GM23248 (cell line): ENCODE measurements at regions not wholly inside any gene's neighbourhood (a gene's known extent, or its start where the extent isn't known, plus 50 kb on each side); places are given as distances from the start of the nearest gene placed in this dataset.

Experiments
- DNase-seq: peaks from one replicate; pipeline ENCODE4 v3.0.0-alpha.2; 2015
- H2AFZ ChIP-seq: fragments of 200-600 bp; sonication (generic); 2 replicates; pipeline ENCODE4 v1.6.1; 2016; ENCODE audit warnings: antibody characterized with exemption
- H3F3A ChIP-seq: fragments of 200-600 bp; sonication (generic); 2 replicates; pipeline ENCODE4 v1.6.1; 2016; ENCODE audit warnings: mild to moderate bottlenecking, antibody characterized with exemption, mixed run types; ENCODE audit not compliant: insufficient read depth
- H3K27ac ChIP-seq: fragments of 200-600 bp; sonication (generic); 2 replicates; pipeline ENCODE4 v1.5.1; 2016; ENCODE audit warnings: mild to moderate bottlenecking
- H3K27me3 ChIP-seq: fragments of 200-600 bp; sonication (generic); replicated peaks from 2 replicates; pipeline ENCODE4 v1.6.1; 2016; ENCODE audit warnings: mild to moderate bottlenecking; ENCODE audit not compliant: insufficient read depth
- H3K36me3 ChIP-seq: fragments of 200-600 bp; sonication (generic); 2 replicates; pipeline ENCODE4 v1.6.1; 2016; ENCODE audit warnings: low read depth, mild to moderate bottlenecking
- H3K4me1 ChIP-seq: fragments of 200-600 bp; sonication (generic); 2 replicates; pipeline ENCODE4 v1.6.1; 2016; ENCODE audit warnings: mild to moderate bottlenecking; ENCODE audit not compliant: insufficient read depth
- H3K4me2 ChIP-seq: fragments of 200-600 bp; sonication (generic); one replicate; pipeline ENCODE4 v1.6.1; 2016; ENCODE audit warnings: mild to moderate bottlenecking; ENCODE audit not compliant: unreplicated experiment
- H3K4me3 ChIP-seq: fragments of 200-600 bp; sonication (generic); 2 replicates; pipeline ENCODE4 v1.5.1; 2016; ENCODE audit warnings: mild to moderate bottlenecking
- H3K79me2 ChIP-seq: fragments of 200-600 bp; sonication (generic); 2 replicates; pipeline ENCODE4 v1.6.1; 2016; ENCODE audit warnings: mild to moderate bottlenecking; ENCODE audit not compliant: insufficient read depth
- H3K9ac ChIP-seq: fragments of 200-600 bp; sonication (generic); 2 replicates; pipeline ENCODE4 v1.6.1; 2016; ENCODE audit warnings: mild to moderate bottlenecking
- H3K9me2 ChIP-seq: fragments of 200-600 bp; sonication (generic); 2 replicates; pipeline ENCODE4 v1.6.1; 2016; ENCODE audit warnings: mixed run types, mild to moderate bottlenecking, moderate library complexity; ENCODE audit not compliant: insufficient read depth
- H3K9me3 ChIP-seq: fragments of 200-600 bp; sonication (generic); one replicate; pipeline ENCODE4 v1.6.1; 2017; ENCODE audit warnings: low read depth
- H4K20me1 ChIP-seq: fragments of 200-600 bp; sonication (generic); 2 replicates; pipeline ENCODE4 v1.6.0; 2016; ENCODE audit not compliant: insufficient read depth
- EZH2 ChIP-seq: fragments of 200-600 bp; sonication (generic); IDR thresholded peaks from 2 replicates; pipeline ENCODE4 v1.6.1; 2018; ENCODE audit warnings: antibody characterized with exemption, mild to moderate bottlenecking; ENCODE audit not compliant: insufficient read depth, poor library complexity, severe bottlenecking
- EZH2phosphoT487 ChIP-seq: fragments of 200-600 bp; sonication (generic); IDR thresholded peaks from 2 replicates; pipeline ENCODE4 v1.6.1; 2018; ENCODE audit warnings: antibody characterized with exemption, moderate library complexity, mild to moderate bottlenecking, low read depth; ENCODE audit not compliant: insufficient read depth
- WGBS, 2 experiments: methylation state at CpG; one replicate each; pipeline ENCODE4 v1.1.6; 2015 to 2017; ENCODE audit warnings: low lambda C conversion rate in 2 of 2, low coverage in 1 of 2; ENCODE audit errors: missing lambda C conversion rate in 2 of 2; 5-methylcytosine and 5-hydroxymethylcytosine counted together
- in situ Hi-C: fragments of 300-500 bp; cut with MboI; formaldehyde crosslinking; loops from 2 replicates; pipeline ENCODE4 v1.15.0; 2020

DNA sequence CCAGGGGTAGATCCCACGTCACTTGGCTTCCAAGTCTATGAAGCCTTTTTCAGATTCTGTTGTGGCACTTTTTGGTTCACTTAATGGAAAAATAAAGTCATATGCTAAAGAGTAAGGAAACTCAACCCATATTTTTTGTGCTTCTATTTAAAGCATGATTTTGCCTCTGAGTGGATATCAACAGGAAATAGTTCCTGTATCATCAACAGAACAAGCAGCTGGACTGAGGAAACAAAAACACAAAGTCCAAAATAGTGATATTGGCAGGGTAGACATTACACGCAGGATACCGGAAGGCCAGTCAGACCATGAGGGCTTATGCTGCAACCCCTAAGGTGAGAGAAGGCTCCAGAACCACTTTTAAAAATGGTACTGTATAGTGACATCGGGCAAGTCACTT lies 248.3 kb upstream of the ANO5 start:
- no peak overlapping the region for H3K27ac ChIP-seq
- H3K9ac ChIP-seq: no peak overlapping the region
- TF ChIP-seq EZH2phosphoT487 (no peak), EZH2 (no peak)
- DNase-seq: no peak
- no peaks in the 10 kb centered on the region for H3K9me2 ChIP-seq
- no peak overlapping the region for H3K4me2 ChIP-seq
- H3K79me2 ChIP-seq: no peaks in the 10 kb centered on the region
- no peaks in the 10 kb centered on the region for H3K4me1 ChIP-seq
- H3F3A ChIP-seq: no peaks in the 10 kb centered on the region
- in situ Hi-C loops: no loop called here
- H4K20me1 ChIP-seq: no peaks in the 10 kb centered on the region
- WGBS, 2 experiments: 22 to 23% methylated on average over 4 of the region's 4 CpGs
- no peak overlapping the region for H2AFZ ChIP-seq
- no peaks in the 10 kb centered on the region for H3K9me3 ChIP-seq
- no peaks in the 10 kb centered on the region for H3K27me3 ChIP-seq
- H3K4me3 ChIP-seq: no peak overlapping the region
- H3K36me3 ChIP-seq: no peaks in the 10 kb centered on the region

DNA sequence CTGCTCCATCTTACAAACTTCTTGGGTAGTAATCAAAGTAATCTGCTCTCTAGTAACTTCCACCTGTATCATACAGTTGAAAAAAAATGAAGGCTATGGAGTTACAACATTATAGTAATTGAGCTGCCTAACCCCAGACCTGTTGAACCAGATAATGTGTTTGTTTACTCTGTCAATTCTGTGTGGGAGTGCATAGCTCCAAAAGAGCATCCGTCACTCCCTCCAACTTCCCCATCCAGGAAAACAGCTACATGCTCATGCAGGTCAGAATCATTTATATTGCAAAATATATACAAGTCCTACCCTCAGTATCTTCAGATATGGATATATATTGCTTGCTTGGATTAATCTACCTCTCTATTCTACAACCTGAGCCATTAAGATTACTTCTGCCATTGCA lies 244.0 kb upstream of the ANO5 start:
- H4K20me1 ChIP-seq: no peaks in the 10 kb centered on the region
- WGBS, 2 experiments: 47 to 48% methylated on average over 1 of the region's 1 CpG
- DNase-seq: no peak
- TF ChIP-seq EZH2 (no peak), EZH2phosphoT487 (no peak)
- H3F3A ChIP-seq: no peaks in the 10 kb centered on the region
- in situ Hi-C loops: no loop called here
- H3K9ac ChIP-seq: no peak overlapping the region
- no peak overlapping the region for H3K27ac ChIP-seq
- no peaks in the 10 kb centered on the region for H3K36me3 ChIP-seq
- H3K79me2 ChIP-seq: no peaks in the 10 kb centered on the region
- H3K9me2 ChIP-seq: no peaks in the 10 kb centered on the region
- H3K27me3 ChIP-seq: no peaks in the 10 kb centered on the region
- H3K4me1 ChIP-seq: no peaks in the 10 kb centered on the region
- H2AFZ ChIP-seq: no peak overlapping the region
- H3K4me3 ChIP-seq: no peak overlapping the region
- H3K9me3 ChIP-seq: no peaks in the 10 kb centered on the region
- no peak overlapping the region for H3K4me2 ChIP-seq

DNA sequence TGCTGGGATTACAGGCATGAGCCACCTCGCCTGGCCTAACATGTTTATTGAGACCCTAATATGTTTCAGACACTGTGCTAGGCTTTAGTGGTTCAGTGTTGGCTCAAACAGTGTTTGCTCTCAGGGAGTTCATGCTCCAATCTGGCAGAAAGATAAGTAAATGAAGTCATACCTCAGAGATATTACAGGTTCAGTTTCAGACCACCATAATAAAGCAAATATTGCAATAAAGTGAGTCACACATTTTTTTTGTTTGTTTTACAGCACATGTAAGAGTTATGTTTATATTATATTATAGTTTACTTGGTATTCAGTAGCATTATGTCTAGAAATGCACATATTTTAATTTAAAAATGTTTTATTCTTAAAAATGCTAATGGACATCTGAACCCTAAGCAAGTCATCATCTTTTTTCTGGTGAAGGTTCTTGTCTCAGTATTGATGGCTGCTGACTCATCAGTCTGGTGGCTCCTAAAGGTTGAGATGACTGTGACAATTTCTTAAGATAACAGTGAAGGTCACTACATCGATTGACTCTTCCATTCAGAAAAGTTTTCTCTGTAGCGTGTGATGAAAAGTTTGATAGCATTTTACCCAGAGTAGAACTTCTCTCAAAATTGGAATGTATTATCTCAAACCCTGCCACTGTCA lies 243.0 kb upstream of the ANO5 start:
- H2AFZ ChIP-seq: no peak overlapping the region
- no peak overlapping the region for H3K27ac ChIP-seq
- no peak overlapping the region for H3K4me2 ChIP-seq
- no peak for TF ChIP-seq EZH2phosphoT487
- no peaks in the 10 kb centered on the region for H4K20me1 ChIP-seq
- H3K9ac ChIP-seq: no peak overlapping the region
- no peak for DNase-seq
- no peaks in the 10 kb centered on the region for H3K4me1 ChIP-seq
- WGBS, 2 experiments: 16 to 21% methylated on average over 3 of the region's 3 CpGs
- in situ Hi-C loops: no loop called here
- no peaks in the 10 kb centered on the region for H3F3A ChIP-seq
- H3K9me2 ChIP-seq: no peaks in the 10 kb centered on the region
- H3K9me3 ChIP-seq: no peaks in the 10 kb centered on the region
- H3K79me2 ChIP-seq: no peaks in the 10 kb centered on the region
- H3K27me3 ChIP-seq: no peaks in the 10 kb centered on the region
- no peak overlapping the region for H3K4me3 ChIP-seq
- H3K36me3 ChIP-seq: no peaks in the 10 kb centered on the region

DNA sequence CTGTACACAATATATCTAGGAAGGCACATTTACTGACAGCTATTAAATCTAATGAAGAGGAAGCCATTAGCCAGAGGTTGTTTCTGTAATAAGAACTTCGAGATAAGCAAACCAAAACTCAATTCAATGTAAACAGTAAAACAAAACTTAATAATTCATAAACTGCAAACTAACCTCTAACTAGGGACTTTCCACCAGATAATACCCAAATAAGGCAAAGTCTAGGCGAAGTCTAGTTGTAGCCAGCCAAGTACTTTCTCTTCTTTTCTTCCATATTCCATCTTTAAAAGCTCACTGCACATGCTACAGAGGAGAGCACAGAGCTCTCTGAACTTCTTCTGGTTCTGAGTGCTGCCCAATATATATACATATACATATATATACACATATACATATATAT lies 229.9 kb upstream of the ANO5 start:
- 0 to 5% methylated on average over 2 of the region's 2 CpGs for WGBS, 2 experiments

DNA sequence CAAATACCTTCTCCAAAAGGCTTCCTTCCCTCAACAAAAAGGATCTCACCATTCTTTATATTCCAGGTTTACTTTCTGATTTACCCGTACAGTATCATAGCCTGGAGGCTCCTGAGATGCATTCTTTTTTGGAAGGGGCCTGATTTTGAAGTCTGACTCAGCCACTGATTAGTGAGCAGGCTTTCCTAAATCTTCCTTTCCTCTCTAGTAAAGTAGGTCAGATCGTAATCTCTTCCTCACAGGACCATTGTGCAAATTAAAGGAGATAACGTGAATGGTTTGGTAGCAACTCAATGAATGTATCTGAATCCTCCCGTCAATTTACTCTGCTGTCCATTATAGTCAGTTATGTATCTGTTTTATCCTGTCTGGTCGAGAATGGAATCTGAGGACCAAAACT lies 227.7 kb upstream of the ANO5 start:
- no peak for DNase-seq
- H3K9ac ChIP-seq: no peak overlapping the region
- H3K9me3 ChIP-seq: no peaks in the 10 kb centered on the region
- H2AFZ ChIP-seq: no peak overlapping the region
- no peak overlapping the region for H3K4me2 ChIP-seq
- WGBS, 2 experiments: 4 to 5% methylated on average over 5 of the region's 5 CpGs
- H3K36me3 ChIP-seq: no peaks in the 10 kb centered on the region
- no peaks in the 10 kb centered on the region for H3K27me3 ChIP-seq
- H3K79me2 ChIP-seq: no peaks in the 10 kb centered on the region
- no peaks in the 10 kb centered on the region for H4K20me1 ChIP-seq
- H3K4me1 ChIP-seq: no peaks in the 10 kb centered on the region
- in situ Hi-C loops: no loop called here
- no peak overlapping the region for H3K4me3 ChIP-seq
- no peaks in the 10 kb centered on the region for H3K9me2 ChIP-seq
- no peak overlapping the region for H3K27ac ChIP-seq
- no peak for TF ChIP-seq EZH2
- TF ChIP-seq EZH2phosphoT487: no peak
- no peaks in the 10 kb centered on the region for H3F3A ChIP-seq

More for the DNA sequence above, 229.9 kb upstream of the ANO5 start:
- H3K36me3 ChIP-seq: no peaks in the 10 kb centered on the region
- no peak for TF ChIP-seq EZH2phosphoT487
- TF ChIP-seq EZH2: no peak
- no peaks in the 10 kb centered on the region for H3F3A ChIP-seq
- DNase-seq: no peak
- H3K79me2 ChIP-seq: no peaks in the 10 kb centered on the region
- no peaks in the 10 kb centered on the region for H3K4me1 ChIP-seq
- H4K20me1 ChIP-seq: no peaks in the 10 kb centered on the region
- no peaks in the 10 kb centered on the region for H3K27me3 ChIP-seq
- H3K9me3 ChIP-seq: no peaks in the 10 kb centered on the region
- H3K27ac ChIP-seq: no peak overlapping the region
- no peak overlapping the region for H2AFZ ChIP-seq
- H3K9me2 ChIP-seq: no peaks in the 10 kb centered on the region
- no peak overlapping the region for H3K9ac ChIP-seq
- no peak overlapping the region for H3K4me3 ChIP-seq
- H3K4me2 ChIP-seq: no peak overlapping the region
- in situ Hi-C loops: no loop called here
